Liver (tissue), 8 donors: ENCODE measurements at regions not wholly inside any gene's neighbourhood (a gene's known extent, or its start where the extent isn't known, plus 50 kb on each side); places are given as distances from the start of the nearest gene placed in this dataset.

Experiments
- DNase-seq: peaks from one replicate; pipeline ENCODE4 v3.0.0-alpha.2; 2017; ENCODE audit warnings: low spot score
- H3K27ac ChIP-seq, 2 donors: one replicate each; pipeline ENCODE4 v1.7.0; 2013; ENCODE audit warnings: inconsistent platforms in 2 of 2, low read length in 2 of 2, control low read depth in 1 of 2, low read depth in 1 of 2, mild to moderate bottlenecking in 1 of 2
- H3K27me3 ChIP-seq, 4 donors: one replicate each; pipeline versions ENCODE4 v1.6.1 to v1.7.0; 2013; ENCODE audit warnings: low read length in 3 of 4, inconsistent platforms in 1 of 4, mild to moderate bottlenecking in 1 of 4, moderate library complexity in 1 of 4; ENCODE audit not compliant: control insufficient read depth in 4 of 4, insufficient read depth in 4 of 4
- H3K36me3 ChIP-seq, 4 donors: one replicate each; pipeline versions ENCODE4 v1.6.1 to v1.7.0; 2013; ENCODE audit warnings: low read length in 3 of 4, mild to moderate bottlenecking in 3 of 4, low read depth in 1 of 4, moderate library complexity in 1 of 4; ENCODE audit not compliant: control insufficient read depth in 4 of 4, insufficient read depth in 3 of 4
- H3K4me1 ChIP-seq, 4 donors: one replicate each; pipeline versions ENCODE4 v1.6.1 to v1.7.0; 2013; ENCODE audit warnings: low read length in 3 of 4, mild to moderate bottlenecking in 3 of 4, moderate library complexity in 1 of 4; ENCODE audit not compliant: control insufficient read depth in 4 of 4, insufficient read depth in 4 of 4
- H3K4me3 ChIP-seq, 3 donors: one replicate each; pipeline versions ENCODE4 v1.6.1 to v1.7.0; 2013; ENCODE audit warnings: low read length in 3 of 3, control low read depth in 1 of 3, low read depth in 1 of 3, mild to moderate bottlenecking in 1 of 3
- H3K9ac ChIP-seq, 2 donors: one replicate each; pipeline ENCODE4 v1.7.0; 2013; ENCODE audit warnings: low read length in 2 of 2, mild to moderate bottlenecking in 2 of 2, moderate library complexity in 2 of 2, control low read depth in 1 of 2, low read depth in 1 of 2
- H3K9me3 ChIP-seq, 4 donors: one replicate each; pipeline versions ENCODE4 v1.6.1 to v1.7.0; 2013; ENCODE audit warnings: low read length in 3 of 4; ENCODE audit not compliant: control insufficient read depth in 4 of 4
- EGR1 ChIP-seq, 2 donors: IDR thresholded peaks; 2 replicates each; pipeline ENCODE4 v1.6.1; 2016 to 2018; ENCODE audit warnings: antibody characterized with exemption in 2 of 2, low read depth in 2 of 2
- FOXA1 ChIP-seq: IDR thresholded peaks from 2 replicates; pipeline ENCODE4 v1.6.1; 2016; ENCODE audit warnings: antibody characterized with exemption
- FOXA2 ChIP-seq: IDR thresholded peaks from 2 replicates; pipeline ENCODE4 v1.6.1; 2016; ENCODE audit warnings: antibody characterized with exemption
- GABPA ChIP-seq, 2 donors: IDR thresholded peaks in 1 of 2; conservative IDR thresholded peaks in 1 of 2; 2 replicates each; pipeline ENCODE4 v1.6.1; 2016; ENCODE audit warnings: antibody characterized with exemption in 2 of 2, mild to moderate bottlenecking in 1 of 2, moderate library complexity in 1 of 2
- HNF4A ChIP-seq, 2 donors: conservative IDR thresholded peaks; 2 replicates each; pipeline ENCODE4 v1.6.1; 2016; ENCODE audit warnings: antibody characterized with exemption in 2 of 2, mild to moderate bottlenecking in 2 of 2
- HNF4G ChIP-seq: IDR thresholded peaks from 2 replicates; pipeline ENCODE4 v1.6.1; 2016; ENCODE audit warnings: antibody characterized with exemption
- JUND ChIP-seq, 2 donors: IDR thresholded peaks; 2 replicates each; pipeline ENCODE4 v1.6.1; 2016; ENCODE audit warnings: antibody characterized with exemption in 2 of 2
- NR2F2 ChIP-seq: IDR thresholded peaks from 2 replicates; pipeline ENCODE4 v1.6.1; 2016; ENCODE audit warnings: antibody characterized with exemption
- RAD21 ChIP-seq, 2 donors: IDR thresholded peaks; 2 replicates each; pipeline ENCODE4 v1.6.1; 2016; ENCODE audit warnings: antibody characterized with exemption in 2 of 2, mild to moderate bottlenecking in 2 of 2
- REST ChIP-seq: IDR thresholded peaks from 2 replicates; pipeline ENCODE4 v1.6.1; 2016; ENCODE audit warnings: antibody characterized with exemption, mild to moderate bottlenecking
- RXRA ChIP-seq, 2 donors: IDR thresholded peaks; 2 replicates each; pipeline ENCODE4 v1.6.1; 2017 to 2018; ENCODE audit warnings: antibody characterized with exemption in 2 of 2, mild to moderate bottlenecking in 1 of 2
- TAF1 ChIP-seq: conservative IDR thresholded peaks from 2 replicates; pipeline ENCODE4 v1.6.1; 2016; ENCODE audit warnings: antibody characterized with exemption, mild to moderate bottlenecking
- YY1 ChIP-seq: IDR thresholded peaks from 2 replicates; pipeline ENCODE4 v1.6.1; 2016; ENCODE audit warnings: antibody characterized with exemption, mild to moderate bottlenecking
- ZBTB33 ChIP-seq: IDR thresholded peaks from 2 replicates; pipeline ENCODE4 v1.6.1; 2016; ENCODE audit warnings: antibody characterized with exemption
- WGBS: extraction: QIAGEN DNeasy Blood & Tissue Kit; methylation state at CpG from one replicate; pipeline ENCODE4 v1.1.7; 2013; 5-methylcytosine and 5-hydroxymethylcytosine counted together
- TF ChIP-seq, protein P1 (sequence below): IDR thresholded peaks from 2 replicates; pipeline ENCODE4 v1.6.1; 2016; ENCODE audit warnings: antibody characterized with exemption
- TF ChIP-seq, protein P2 (sequence below): fragments of 150-350 bp; IDR thresholded peaks from 2 replicates; pipeline ENCODE4 v1.5.1; 2017; ENCODE audit warnings: improper control_type of control experiment, low read depth, low read length; ENCODE audit not compliant: missing input control
- donor health status: healthy.
- donor health status: healthy.
- donor health status: healthy.
- donor health status: healthy.
- donor health status: healthy.

- H3K27ac ChIP-seq: no peak overlapping the region
- 95% methylated on average over 2 of the region's 2 CpGs for WGBS
- no peaks in the 10 kb centered on the region for H3K27me3 ChIP-seq
- H3K4me1 ChIP-seq: no peaks in the 10 kb centered on the region
- TF ChIP-seq JUND (IDR thresholded peaks at IDR 0.05) (no peak), GABPA (IDR thresholded peaks at IDR 0.05 in 1 of 2, conservative IDR thresholded peaks at IDR 0.05 in 1 of 2) (no peak), HNF4A (conservative IDR thresholded peaks at IDR 0.05) (no peak), EGR1 (IDR thresholded peaks at IDR 0.05; ENCODE audit: low read depth in 2 of 2) (no peak), NR2F2 (no peak)
- H3K36me3 ChIP-seq: no peaks in the 10 kb centered on the region
- H3K9me3 ChIP-seq: peaks cover 0 to 2% (median 0%) of the 10 kb centered on the region in 4 donors
- H3K4me3 ChIP-seq: no peak overlapping the region
- H3K9ac ChIP-seq: no peak overlapping the region
- no peak for DNase-seq
Measured at GRCh38 chr2:147346142-147346541, 498.7 kb upstream of the ACVR2A start.

GRCh38 chr2:147345246-147345645, 499.6 kb upstream of the ACVR2A start:
- WGBS: 98% methylated on average over 1 of the region's 1 CpG
- H3K9me3 ChIP-seq: peaks cover 0 to 2% (median 0%) of the 10 kb centered on the region in 4 donors
- DNase-seq: no peak
- H3K36me3 ChIP-seq: no peaks in the 10 kb centered on the region
- TF ChIP-seq, protein P1, sequence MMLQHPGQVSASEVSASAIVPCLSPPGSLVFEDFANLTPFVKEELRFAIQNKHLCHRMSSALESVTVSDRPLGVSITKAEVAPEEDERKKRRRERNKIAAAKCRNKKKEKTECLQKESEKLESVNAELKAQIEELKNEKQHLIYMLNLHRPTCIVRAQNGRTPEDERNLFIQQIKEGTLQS: no peak
- no peak for TF ChIP-seq ZBTB33
- no peak for TF ChIP-seq HNF4G
- TF ChIP-seq FOXA1: no peak
- TF ChIP-seq EGR1 (IDR thresholded peaks at IDR 0.05; ENCODE audit: low read depth in 2 of 2): no peak
- no peak for TF ChIP-seq YY1
- no peak for TF ChIP-seq JUND (IDR thresholded peaks at IDR 0.05)
- TF ChIP-seq RXRA (IDR thresholded peaks at IDR 0.05): no peak
- no peak for TF ChIP-seq RAD21 (IDR thresholded peaks at IDR 0.05)
- TF ChIP-seq FOXA2: no peak
- TF ChIP-seq REST: no peak
- TF ChIP-seq, protein P2, sequence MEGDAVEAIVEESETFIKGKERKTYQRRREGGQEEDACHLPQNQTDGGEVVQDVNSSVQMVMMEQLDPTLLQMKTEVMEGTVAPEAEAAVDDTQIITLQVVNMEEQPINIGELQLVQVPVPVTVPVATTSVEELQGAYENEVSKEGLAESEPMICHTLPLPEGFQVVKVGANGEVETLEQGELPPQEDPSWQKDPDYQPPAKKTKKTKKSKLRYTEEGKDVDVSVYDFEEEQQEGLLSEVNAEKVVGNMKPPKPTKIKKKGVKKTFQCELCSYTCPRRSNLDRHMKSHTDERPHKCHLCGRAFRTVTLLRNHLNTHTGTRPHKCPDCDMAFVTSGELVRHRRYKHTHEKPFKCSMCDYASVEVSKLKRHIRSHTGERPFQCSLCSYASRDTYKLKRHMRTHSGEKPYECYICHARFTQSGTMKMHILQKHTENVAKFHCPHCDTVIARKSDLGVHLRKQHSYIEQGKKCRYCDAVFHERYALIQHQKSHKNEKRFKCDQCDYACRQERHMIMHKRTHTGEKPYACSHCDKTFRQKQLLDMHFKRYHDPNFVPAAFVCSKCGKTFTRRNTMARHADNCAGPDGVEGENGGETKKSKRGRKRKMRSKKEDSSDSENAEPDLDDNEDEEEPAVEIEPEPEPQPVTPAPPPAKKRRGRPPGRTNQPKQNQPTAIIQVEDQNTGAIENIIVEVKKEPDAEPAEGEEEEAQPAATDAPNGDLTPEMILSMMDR: no peak
- TF ChIP-seq GABPA (IDR thresholded peaks at IDR 0.05 in 1 of 2, conservative IDR thresholded peaks at IDR 0.05 in 1 of 2): no peak
- TF ChIP-seq HNF4A (conservative IDR thresholded peaks at IDR 0.05): no peak
- TF ChIP-seq NR2F2: no peak
- TF ChIP-seq TAF1: no peak
- H3K27ac ChIP-seq: no peak overlapping the region
- no peaks in the 10 kb centered on the region for H3K4me1 ChIP-seq
- H3K27me3 ChIP-seq: no peaks in the 10 kb centered on the region
- H3K9ac ChIP-seq: no peak overlapping the region
- H3K4me3 ChIP-seq: no peak overlapping the region
